Hepatocyte (in vitro differentiated cells): ENCODE measurements at regions not wholly inside any gene's neighbourhood (a gene's known extent, or its start where the extent isn't known, plus 50 kb on each side); places are given as distances from the start of the nearest gene placed in this dataset.

Source experiments
- CTCF ChIP-seq: fragments of 200-600 bp; sonication (generic); IDR thresholded peaks from 2 replicates; pipeline ENCODE4 v1.5.1; 2016; ENCODE audit warnings: antibody characterized with exemption, mild to moderate bottlenecking; ENCODE audit not compliant: poor library complexity
- EZH2 ChIP-seq: fragments of 200-600 bp; sonication (generic); IDR thresholded peaks from 2 replicates; pipeline ENCODE4 v1.6.1; 2016; ENCODE audit warnings: antibody characterized with exemption, mild to moderate bottlenecking, borderline replicate concordance

GRCh38 chr11:98185245-98185644 lies 835.5 kb upstream of the CNTN5 start:
- TF ChIP-seq CTCF = no peak
- TF ChIP-seq EZH2 = no peak
